NCI-H2081 (cell line): ENCODE measurements at regions not wholly inside any gene's neighbourhood (a gene's known extent, or its start where the extent isn't known, plus 50 kb on each side); places are given as distances from the start of the nearest gene placed in this dataset.

Experiments
- DNase-seq, 2 experiments: peaks; one replicate each; lab custom pipeline; 2025; lab: John Stamatoyannopoulos, UW

GRCh38 chr9:115986508-115986907 lies 167.1 kb upstream of the PAPPA start:
- DNase-seq: no peak

GRCh38 chr9:115988701-115989100 lies 164.9 kb upstream of the PAPPA start:
- DNase-seq: no peak

- DNase-seq: no peak
These were observed 163.8 kb upstream of the PAPPA start for GRCh38 chr9:115989831-115990230.

GRCh38 chr9:115992834-115993233 lies 160.8 kb upstream of the PAPPA start:
- DNase-seq: no peak

- no peak for DNase-seq
These were observed 155.7 kb upstream of the PAPPA start for GRCh38 chr9:115997923-115998322.

- no peak for DNase-seq
These were observed 154.9 kb upstream of the PAPPA start for GRCh38 chr9:115998666-115999065.

- DNase-seq: no peak
These were observed 154.1 kb upstream of the PAPPA start for GRCh38 chr9:115999498-115999897.

- peak; percentile 15 to 43 for DNase-seq
These were observed 152.8 kb upstream of the PAPPA start for GRCh38 chr9:116000748-116001329.

- no peak for DNase-seq
These were observed 151.4 kb upstream of the PAPPA start for GRCh38 chr9:116002181-116002580.

- no peak for DNase-seq
These were observed 151.0 kb upstream of the PAPPA start for GRCh38 chr9:116002624-116003023.

GRCh38 chr9:116003397-116003796 lies 150.2 kb upstream of the PAPPA start:
- no peak for DNase-seq

- DNase-seq: no peak
These were observed 148.4 kb upstream of the PAPPA start for GRCh38 chr9:116005205-116005604.

- no peak for DNase-seq
These were observed 145.8 kb upstream of the PAPPA start for GRCh38 chr9:116007824-116008223.

GRCh38 chr9:116008278-116008677 lies 145.3 kb upstream of the PAPPA start:
- no peak for DNase-seq

GRCh38 chr9:116009420-116009819 lies 144.2 kb upstream of the PAPPA start:
- no peak for DNase-seq

- no peak for DNase-seq
These were observed 137.7 kb upstream of the PAPPA start for GRCh38 chr9:116015855-116016254.

- DNase-seq: no peak
These were observed 133.4 kb upstream of the PAPPA start for GRCh38 chr9:116020146-116020545.

- DNase-seq: no peak
These were observed 132.8 kb upstream of the PAPPA start for GRCh38 chr9:116020801-116021200.

GRCh38 chr9:116027096-116027495 lies 126.5 kb upstream of the PAPPA start:
- DNase-seq: no peak

GRCh38 chr9:116027511-116027910 lies 126.1 kb upstream of the PAPPA start:
- no peak for DNase-seq

GRCh38 chr9:116027951-116028350 lies 125.6 kb upstream of the PAPPA start:
- DNase-seq: no peak

GRCh38 chr9:116030517-116030916 lies 123.1 kb upstream of the PAPPA start:
- DNase-seq: no peak

- no peak for DNase-seq
These were observed 120.7 kb upstream of the PAPPA start for GRCh38 chr9:116032683-116033440.

- DNase-seq: no peak
These were observed 114.3 kb upstream of the PAPPA start for GRCh38 chr9:116039312-116039711.
